NCI-H526 (cell line): ENCODE measurements at regions not wholly inside any gene's neighbourhood (a gene's known extent, or its start where the extent isn't known, plus 50 kb on each side); places are given as distances from the start of the nearest gene placed in this dataset.
"Not testable (repeated sequence)": the region's sequence is repeated elsewhere in the genome, so short reads cannot be mapped to it uniquely, and the experiment has no call there.

Source experiments
- DNase-seq, 2 experiments: peaks; one replicate each; lab custom pipeline; 2025; lab: John Stamatoyannopoulos, UW

DNA sequence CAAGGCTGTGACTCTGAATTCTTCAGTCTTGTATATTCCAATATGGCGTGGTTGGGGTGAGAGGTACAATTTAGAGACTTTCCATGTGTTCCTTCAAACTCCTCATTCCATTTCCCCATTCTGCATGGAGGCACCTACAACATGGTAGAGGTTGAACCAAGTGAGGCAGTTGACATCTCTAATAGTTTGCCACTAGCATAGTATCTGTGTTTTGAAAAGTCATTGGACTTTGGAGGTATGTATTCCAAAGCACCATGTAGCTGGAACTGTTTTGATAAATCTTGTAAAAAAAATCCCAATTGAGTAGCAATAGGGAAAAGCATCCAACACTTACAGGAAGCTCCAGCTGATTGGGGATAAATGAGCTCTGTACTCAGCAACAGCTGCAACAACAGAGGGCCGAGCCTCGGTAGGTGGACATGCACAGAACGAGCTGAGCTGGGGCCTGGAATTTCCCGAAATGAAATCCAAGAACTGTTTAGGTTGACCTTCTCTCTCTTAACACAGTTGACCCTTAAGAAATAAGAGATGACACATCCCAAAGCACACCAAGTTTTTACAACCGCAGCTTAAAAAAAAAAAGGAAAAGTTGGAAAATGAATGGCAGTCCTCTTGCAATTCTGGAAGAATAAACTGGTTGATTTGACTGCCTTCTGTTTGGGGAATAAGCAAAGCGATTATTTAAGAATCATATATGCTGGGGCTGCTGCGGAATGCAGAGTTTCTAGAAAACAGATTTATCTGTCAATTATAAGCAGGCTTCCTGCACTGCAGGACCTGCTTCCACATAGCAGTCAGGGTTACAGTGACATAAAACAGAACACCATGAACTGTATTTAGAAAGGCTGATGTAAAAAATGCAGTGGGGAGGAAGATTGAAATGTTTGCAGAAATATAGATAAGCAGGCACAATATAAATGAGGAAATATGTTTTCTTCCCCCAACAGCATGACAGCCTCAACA is 194.6 kb upstream of the KRR1 start:
- no peak for DNase-seq

DNA sequence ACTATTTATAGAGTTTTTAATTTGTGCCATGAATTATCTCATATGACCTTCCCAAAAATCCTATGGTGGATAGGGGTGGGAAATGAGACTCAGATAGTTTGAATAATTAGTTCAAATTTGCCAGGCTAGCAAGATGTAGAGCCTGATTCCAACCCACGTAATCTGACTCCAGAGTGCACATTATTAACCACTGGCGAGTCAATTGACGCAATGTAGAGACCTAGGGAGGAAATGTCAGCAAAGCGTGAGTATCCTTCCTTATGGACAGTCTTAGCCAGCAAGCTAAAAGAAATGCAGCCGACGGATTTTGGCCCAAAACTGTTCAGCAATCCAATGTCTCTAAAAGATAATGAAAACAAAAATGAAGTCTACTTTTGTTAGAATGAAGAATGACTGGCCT is 193.3 kb upstream of the KRR1 start:
- DNase-seq = peak in 1 of 2 experiments; percentile 17

DNA sequence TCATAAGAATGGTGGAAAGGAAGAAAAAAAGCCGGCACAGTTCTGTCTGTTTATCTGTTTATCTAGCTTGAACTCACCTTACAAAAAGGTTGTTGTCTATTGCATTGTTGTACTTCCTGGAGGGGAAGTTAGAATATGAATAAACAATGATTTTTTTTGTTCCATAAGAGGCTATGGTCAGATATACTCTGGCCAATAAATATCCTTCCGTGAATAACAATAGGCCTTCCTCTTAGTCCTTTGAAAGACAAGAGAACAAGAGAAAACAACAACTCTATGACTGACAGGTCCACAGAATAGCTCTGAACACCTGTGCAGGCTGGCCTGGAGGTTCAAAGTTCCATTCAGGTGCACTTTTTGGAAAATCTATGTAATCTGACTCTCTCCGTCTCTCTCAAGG is 192.8 kb upstream of the KRR1 start:
- peak in 1 of 2 experiments; percentile 15 for DNase-seq

DNA sequence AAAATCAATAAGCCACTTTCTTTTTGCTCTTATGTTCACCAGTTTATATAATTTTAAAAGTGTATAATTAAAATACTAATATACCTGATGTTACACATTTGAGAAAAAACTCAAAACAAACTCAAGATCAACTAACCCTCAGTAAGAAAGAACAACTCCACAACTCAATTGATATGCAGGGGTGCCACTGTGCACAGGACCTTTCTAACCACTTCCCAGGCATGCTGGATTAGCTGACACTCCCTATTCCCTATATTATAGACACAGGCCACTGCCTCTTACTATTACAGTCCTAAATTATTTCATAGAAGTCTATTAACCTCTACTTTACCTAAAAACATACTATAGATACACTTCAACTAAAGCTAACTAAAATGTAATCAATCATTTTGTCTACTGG is 191.7 kb upstream of the KRR1 start:
- DNase-seq = no peak

DNA sequence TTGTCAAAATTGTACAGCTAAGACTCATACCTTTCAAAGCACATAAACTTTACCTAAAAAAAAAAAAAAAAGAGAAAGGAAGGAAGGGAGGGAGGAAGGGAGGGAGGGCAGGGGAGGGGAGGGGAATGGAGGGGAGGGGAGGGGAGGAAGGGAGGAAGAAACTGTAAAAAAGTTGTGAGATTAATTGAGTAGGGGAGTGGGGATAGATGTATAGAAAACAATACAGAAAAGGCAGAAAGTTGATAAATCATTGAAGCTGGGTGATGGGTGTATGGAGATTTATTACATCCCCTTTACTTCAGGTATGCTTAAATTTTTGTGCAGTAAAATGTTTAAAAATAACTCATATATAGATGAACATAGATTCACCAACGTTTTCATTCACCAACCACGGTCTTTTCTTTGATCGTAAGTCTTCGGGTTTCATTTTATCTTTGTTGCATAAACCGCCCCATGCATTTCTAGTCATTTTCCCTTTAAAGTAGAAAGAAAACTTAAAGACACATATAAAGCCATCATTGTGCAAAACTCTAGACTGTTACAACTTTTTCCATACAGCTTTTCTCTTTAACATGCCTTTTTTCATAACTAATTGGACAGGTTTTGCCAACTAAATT is 191.2 kb upstream of the KRR1 start:
- no peak for DNase-seq

DNA sequence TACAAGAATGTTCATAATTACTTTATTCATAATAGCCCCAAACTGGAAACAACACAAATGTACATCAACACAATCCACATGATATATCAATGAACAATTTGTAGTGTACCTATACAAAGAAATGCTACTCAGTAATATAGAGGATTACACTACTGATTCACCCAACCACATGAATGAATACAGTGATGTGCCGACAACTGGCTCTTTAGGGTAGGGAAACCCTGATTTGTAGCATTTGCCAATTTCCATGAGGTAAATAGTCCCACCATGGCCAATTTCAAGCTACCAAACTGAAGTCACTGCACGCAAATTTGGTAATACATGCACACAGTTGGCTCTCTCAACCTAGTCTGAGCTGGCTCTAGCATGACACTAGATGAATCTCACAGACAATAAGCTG is 190.4 kb upstream of the KRR1 start:
- no peak for DNase-seq

DNA sequence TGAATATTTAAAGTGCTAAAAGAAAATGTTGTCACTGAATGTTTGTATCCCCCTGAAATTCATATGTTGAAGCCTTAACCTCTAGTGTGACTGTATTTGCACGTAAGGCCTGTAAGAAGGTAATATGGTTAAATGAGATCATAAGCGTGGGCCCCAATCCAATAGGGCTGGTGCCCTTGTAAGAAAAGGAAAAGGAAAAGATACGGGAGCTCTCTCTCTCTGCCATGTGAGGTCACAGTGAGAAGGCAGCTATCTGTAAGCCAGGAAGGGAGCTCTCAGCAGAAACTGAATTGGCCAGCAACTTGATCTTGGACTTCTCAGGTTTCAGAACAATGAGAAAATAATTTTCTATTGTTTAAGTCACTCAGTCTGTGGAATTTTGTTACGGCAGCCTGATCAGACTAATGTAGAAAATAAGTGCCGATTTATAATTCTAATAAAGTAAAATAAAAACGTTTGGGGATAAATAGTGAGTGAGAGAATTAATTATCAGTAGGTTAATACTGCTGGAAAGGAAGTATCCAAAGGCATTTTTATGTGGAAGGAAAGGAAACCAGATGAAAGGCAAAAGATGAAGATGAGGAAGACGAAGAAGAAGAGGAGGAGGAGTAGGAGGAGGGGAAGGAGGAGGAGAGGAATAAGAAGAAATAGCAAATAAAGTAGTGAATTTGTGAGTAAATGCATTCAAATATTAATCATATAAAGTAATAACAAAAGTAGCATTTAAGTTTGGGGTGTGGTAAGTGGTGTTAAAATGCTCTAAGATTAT is 188.5 kb upstream of the KRR1 start:
- DNase-seq = no peak

DNA sequence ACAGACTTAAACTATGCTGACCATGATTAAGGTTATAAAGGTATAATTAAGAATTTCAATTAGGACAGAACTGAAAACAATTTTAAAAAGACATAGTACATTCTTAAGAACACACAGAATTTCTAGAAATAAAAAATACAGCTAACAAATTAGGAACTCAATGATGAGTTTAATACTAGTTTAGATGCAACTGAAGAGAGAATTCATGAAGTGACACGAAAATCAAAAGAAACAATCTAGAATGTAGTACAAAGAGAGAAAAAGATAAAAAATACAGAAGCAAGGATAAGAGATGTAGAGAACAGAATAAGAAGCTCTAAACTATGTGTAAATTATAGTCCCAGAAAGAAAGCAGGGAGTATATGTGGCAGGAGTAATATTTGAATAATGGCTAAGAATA is 187.8 kb upstream of the KRR1 start:
- no peak for DNase-seq

DNA sequence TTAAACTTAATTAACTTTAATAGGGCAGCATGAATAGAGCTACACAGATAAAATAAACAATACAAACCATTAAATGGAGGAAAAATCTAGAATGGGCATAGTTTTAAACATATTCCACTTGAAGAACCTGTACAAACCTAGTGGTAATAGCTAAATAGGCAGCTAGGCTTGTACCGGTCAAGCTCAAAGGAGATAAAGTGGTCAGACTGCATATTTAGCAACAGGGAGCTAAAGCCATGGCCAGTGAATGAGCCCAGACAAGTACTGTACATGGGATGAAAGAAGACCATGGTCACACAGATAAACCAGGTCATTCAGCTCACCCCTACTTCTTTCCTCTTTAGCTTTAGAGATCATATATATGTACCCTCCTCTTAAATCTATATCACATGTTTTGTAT is 186.6 kb upstream of the KRR1 start:
- DNase-seq = no peak

DNA sequence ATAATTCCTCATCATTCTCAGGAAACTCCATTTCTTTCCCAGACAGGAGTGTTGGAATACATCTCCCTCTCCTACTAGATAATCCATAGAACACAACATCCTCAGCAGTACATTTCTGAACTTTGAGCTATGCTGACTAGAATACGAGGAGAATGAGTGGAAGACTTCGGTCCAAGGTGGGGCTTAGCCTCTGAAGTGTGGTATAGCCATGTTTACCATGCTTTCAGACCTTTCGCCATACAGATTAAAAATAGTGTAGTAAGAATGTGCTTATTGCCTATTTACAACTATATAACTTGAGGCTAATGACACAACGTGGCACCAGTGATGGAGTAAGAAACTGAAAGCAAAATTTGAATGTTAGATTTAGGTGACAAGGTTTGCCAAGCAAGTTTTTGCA is 184.5 kb upstream of the KRR1 start:
- DNase-seq = no peak

DNA sequence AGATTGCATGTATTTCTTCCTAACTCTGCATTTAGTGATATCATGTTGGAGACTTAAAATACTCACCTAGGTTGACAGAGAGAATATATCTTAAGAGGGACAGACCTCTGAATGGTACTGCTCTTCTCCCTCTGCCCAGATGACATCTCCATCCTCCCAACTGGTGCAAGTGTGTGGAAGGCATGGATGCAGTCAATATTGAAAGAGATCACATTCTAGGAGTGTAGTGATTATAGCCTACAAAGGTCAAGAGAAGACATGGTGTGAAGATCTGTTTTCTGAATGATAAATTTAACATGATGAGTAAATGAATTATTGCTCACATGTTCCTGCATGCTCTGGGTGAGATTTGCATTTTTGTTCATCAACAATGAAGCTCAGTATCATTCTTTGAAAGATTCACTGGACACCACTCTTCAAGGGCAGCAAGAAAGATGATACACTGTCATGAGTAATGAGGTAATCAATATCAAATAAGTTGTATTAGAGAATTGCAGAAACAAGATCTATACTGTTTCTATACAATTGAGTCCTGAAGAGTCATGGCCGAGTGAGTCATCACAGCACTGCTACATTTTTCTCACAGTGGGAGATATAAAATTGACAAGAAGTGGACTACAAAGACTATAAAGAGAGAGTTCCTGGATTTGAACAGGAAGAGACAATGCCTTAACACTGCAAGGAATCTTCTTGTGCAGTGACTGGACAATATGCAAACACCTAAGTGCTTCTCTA is 183.3 kb upstream of the KRR1 start:
- no peak for DNase-seq

DNA sequence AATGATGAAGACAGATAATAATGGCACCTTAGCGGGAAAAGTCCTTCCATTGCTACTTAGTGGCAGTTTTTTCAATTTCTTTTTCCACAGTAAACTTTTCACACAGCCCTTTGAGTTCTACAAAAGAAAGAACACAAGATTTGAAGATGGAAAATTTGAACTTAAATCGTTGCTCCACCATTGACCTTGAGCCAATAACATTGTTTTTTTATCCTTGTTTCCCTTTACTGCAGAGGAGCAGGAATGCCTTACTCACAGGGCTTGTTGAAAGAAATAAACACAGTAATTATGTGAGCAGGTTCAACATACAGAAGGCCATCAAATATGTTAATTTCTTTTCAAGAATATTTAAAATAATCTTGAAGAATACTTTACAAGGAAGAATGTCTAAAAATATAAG is 181.5 kb upstream of the KRR1 start:
- DNase-seq = no peak

DNA sequence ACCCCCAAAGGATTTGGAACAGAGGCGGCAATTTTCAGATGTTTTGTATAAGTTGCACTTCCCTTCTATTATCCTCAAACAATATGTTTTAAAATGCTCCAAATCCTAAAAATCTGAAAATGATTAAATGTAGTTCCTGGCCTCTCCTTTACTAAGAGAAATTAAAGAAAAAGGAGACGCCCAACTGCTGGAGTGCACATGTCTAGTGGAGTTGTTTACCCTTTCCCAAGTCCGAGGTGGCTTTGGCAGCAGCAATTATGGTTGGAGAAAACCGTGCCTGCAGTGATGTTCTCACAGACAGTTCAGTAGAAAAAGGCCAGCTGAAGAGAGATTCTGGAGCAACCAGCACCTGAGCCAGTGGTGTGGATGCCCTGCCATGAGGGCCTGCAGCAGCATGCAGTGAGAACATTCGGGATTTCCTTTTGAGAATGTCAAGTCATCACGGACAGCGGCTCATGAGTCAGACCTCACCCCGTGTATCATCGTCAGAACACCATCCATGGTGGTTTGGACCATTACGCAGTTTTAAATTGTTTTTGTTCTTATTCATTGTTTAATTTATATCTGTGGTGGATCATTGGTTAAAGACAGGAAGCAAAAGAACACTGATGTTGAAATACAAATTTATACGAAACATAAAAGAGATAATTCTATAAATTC is 179.0 kb upstream of the KRR1 start:
- DNase-seq = no peak

DNA sequence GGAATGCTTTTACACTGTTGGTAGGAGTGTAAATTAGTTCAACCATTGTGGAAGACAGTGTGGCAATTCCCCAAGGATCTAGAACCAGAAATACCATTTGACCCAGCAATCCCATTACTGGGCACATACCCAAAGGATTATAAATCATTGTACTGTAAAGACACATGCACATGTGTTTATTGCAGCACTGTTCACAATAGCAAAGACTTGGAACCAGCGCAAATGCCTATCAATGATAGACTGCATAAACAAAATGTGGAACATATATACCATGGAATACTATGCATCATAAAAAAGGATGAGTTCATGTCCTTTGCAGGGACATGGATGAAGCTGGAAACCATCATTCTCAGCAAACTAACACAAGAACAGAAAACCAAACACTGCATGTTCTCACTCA is 174.8 kb upstream of the KRR1 start:
- not testable (repeated sequence) for DNase-seq

DNA sequence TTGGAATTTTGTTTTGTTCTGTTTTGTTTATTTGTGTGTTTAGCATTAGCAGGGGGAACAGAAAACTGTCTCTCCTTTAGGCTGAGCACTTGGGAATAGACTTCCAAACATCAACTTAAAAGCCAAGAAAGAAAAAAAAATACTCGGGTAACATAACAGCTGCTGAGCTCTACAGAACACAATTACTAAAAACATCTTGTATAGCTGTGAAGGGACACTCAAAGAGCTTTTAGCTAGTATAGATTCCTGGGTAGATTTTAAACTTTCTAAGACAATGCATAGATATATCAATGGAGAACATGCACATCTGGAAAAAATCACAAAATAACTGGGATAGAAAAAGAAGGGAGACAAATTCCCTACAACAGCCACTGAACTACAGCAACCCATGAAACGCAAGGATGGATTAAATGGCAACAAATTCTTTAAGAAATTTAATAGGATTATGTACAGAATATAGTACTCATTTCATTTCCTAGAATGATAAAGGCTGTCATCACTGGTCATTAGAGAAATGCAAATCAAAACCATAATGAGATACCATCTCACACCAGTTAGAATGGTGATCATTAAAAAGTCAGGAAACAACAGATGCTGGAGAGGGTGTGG is 174.3 kb upstream of the KRR1 start:
- DNase-seq = no peak

DNA sequence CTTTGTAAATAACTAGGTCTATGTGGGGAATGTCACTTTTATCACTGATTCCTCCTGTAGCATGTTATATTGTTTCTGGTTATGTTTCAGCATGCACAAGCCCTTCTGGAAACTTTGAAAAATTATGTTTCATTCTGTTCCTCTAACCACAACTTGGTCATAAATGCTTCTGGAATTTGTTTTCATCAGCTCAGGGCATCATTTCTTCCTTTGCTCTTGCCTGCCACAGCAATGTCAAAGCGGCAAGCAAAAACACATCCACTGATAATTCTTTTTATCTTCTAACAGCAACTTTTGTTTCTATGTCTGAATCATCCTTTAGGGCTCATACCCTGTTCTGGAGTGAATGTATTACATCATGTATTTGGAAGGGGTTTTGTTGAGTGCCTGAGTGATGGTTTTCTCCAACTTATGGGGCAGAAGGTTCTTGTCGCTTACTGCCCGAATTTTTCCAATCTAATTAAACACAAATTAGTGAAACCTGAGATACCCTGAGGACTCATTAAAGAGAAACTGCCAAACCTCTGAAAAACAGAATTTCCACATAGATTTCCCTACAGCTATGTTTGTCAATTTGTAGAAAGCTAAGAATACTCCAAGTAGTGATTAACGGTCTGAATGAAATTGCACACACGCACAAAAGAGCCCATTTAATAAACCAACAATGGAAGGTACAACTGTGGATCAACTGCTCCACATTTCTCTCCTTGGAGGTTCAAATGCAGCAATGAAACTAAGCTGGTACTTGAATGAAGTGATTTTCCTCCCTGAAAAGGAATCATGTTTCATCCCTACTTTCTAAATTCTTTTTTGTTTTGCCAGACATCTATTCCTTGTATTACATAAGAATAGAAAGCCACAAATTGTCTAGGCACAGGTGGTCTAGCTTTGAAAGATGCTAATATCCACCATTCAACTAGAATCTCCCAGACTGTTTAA is 173.5 kb upstream of the KRR1 start:
- DNase-seq = no peak

DNA sequence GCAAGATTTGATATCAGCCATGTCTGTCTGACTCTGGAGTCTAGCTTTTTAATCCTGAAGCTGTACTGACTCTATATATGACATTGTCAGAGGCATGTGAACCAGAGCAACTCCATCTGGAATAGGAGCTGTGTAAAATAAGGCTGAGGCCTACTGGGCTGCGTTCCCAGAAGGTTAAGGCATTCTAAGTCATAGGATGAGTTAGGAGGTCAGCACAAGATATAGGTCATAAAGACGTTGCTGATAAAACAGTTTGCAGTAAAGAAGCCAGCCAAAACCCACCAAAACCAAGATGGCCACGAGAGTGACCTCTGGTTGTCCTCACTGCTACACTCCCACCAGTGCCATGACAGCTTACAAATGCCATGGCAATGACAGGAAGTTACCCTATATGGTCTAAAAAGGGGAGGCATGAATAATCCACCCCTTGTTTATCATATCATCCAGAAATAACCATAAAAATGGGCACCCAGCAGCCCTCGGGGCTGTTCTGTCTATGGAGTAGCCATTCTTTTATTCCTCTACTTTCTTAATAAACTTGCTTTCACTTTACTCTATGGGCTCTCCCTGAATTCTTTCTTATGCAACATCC is 172.7 kb upstream of the KRR1 start:
- not testable (repeated sequence) for DNase-seq

DNA sequence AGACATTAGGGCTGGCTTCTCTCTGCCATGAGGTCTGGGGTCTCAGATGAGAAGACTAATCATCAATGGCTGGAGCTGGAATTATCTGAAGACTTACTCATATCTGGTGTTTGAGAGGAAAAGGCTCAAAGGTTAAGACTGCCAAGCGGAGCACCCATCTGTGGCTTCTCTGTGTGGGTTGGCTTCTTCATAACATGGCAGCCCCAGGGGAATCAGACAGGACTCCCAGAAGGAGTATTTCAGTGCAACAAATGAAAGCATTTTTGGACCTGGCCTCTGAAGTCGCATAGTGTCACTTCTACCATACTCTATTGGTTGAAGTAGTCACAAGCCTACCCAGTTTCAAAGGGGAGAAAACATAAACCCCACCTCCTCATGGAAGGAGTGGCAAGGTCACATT is 171.8 kb upstream of the KRR1 start:
- DNase-seq = no peak

DNA sequence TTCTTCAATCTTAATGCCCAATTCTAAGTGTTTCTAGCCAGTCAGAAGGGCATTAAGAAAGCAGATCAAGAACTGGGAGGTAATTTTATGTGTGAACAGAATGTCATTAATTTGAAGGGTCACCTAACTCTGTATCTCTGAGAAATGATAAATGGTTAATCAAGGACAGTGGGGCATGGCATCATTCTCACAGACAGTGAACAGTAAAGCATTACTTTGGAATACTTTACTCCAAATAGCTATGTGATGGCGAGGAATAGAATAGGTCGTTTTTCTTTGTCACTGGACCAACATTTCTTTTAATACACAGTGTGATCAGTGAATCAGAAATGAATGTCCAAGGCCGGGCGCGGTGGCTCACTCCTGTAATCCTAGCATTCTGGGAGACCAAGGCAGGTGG is 166.1 kb upstream of the KRR1 start:
- no peak for DNase-seq

DNA sequence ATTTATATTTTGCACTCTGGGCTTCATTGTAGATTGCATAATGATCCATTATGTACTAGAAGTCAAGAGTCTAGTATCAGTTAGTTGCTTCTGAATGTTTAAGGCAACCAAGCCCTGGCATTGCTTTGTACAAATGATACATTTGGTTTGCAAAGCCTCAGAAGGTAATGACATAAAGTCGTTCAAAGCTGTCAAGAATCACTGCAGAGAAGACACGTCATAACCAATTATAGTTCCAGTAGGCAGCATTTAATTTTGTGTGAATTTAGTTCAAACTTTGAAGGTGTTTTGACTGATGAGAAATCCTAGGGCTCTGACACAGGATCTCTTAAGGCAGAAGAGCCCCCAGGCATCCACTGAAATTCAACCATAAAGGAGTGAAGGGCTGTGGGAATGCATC is 163.0 kb upstream of the KRR1 start:
- DNase-seq = no peak
